ENCODE measurements at regions not wholly inside any gene's neighbourhood (a gene's known extent, or its start where the extent isn't known, plus 50 kb on each side); places are given as distances from the start of the nearest gene placed in this dataset.

DNA sequence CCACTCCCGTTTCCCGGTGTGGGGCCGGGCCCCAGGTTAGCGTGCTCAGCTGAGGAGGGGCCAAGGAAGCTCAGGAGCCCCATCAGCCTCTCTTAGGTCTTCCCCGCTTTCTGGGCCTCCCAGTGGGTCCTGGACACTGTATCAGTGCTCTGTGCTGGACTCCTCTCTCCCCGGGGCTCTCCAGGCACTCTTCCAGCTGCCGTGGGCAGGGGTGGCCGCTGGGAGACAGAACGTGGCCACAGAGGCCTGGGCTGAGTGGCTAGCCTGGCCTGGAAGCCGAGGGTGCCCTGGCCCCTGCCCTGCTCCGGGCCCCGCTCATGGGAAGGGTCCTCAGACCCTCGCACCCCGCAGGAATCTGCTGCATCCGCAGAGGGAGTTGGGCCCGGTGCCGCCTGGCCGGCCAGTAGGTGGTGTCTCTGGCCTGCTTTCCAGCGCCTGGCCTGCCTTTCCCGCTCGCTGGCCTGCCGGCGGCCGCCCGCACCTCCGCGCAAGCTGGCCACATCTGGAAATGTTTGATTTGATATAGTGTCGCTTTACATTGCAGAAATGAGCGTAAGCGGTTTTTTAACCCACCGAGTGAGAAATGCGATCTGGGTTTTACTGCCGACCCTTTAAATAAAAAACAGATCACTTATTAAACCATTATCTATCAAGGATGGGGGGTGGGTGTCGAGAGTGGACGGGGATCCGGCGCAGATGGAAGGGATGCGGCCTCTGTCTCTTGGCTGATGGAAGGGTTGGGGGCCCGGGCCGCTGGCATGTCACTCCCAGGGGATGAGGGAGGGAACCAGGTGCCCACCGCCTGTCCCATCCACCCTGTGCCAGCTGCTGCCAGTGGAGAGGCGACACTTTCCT, 74.4 kb upstream of the TTC34 start:
- no peak overlapping the region for H2BK12ac ChIP-seq (ENCODE audit: low read depth, low read length)
- no peak overlapping the region for H2BK15ac ChIP-seq (ENCODE audit: low read length)
- no peak overlapping the region for H3K27ac ChIP-seq (ENCODE audit: low read depth, low read length)
- H3K4me3 ChIP-seq (ENCODE audit: extremely low read depth in 1 of 4, insufficient read depth in 2 of 4, low read depth in 3 of 4, low read length in 4 of 4) = no peak overlapping the region
- no peaks in the 10 kb centered on the region for H3K23me2 ChIP-seq (ENCODE audit: low read depth, low read length)
- H3K14ac ChIP-seq (ENCODE audit: insufficient read length) = no peak overlapping the region
- no peaks in the 10 kb centered on the region for H3K79me2 ChIP-seq (ENCODE audit: control insufficient read depth in 1 of 2, insufficient read depth in 2 of 2, low read length in 2 of 2)
- H4K5ac ChIP-seq (ENCODE audit: insufficient read length, low read depth, low read length) = no peak overlapping the region
- no peak overlapping the region for H3K4ac ChIP-seq (replicated peaks; ENCODE audit: insufficient read length, low read depth, low read length)
- no peak for DNase-seq (ENCODE audit: low read depth in 1 of 2, low spot score in 2 of 2)
- H3K9me3 ChIP-seq (ENCODE audit: insufficient read depth in 2 of 2, low read depth in 1 of 2, low read length in 1 of 2) = peaks cover 76 to 96% of the 10 kb centered on the region in 2 experiments
- no peak overlapping the region for H2BK120ac ChIP-seq (replicated peaks; ENCODE audit: low read depth, low read length)
- peak overlapping the region; percentile 25; the same call in 1 of the 2 replicates for H4K8ac ChIP-seq (ENCODE audit: extremely low read depth, insufficient read depth, low read length)
- no peak for FAIRE-seq
- no peak overlapping the region for H3K18ac ChIP-seq (ENCODE audit: extremely low read depth, low read length)
- no peaks in the 10 kb centered on the region for H4K20me1 ChIP-seq (replicated peaks in 1 of 2; ENCODE audit: control insufficient read depth in 1 of 2, insufficient read depth in 2 of 2, low read length in 2 of 2)
- no peak overlapping the region for H4K91ac ChIP-seq (replicated peaks; ENCODE audit: insufficient read length, low read length)
- H2BK5ac ChIP-seq (ENCODE audit: low read depth, low read length) = no peak overlapping the region
- H3K4me2 ChIP-seq (ENCODE audit: insufficient read depth in 1 of 2, low read depth in 2 of 2, low read length in 2 of 2) = no peak overlapping the region
- H3K79me1 ChIP-seq (ENCODE audit: low read depth, low read length) = no peaks in the 10 kb centered on the region
- ChIA-PET POLR2A (ENCODE audit: partially characterized antibody) (no interaction called here), CTCF (ENCODE audit: partially characterized antibody) (no interaction called here)
- no peak overlapping the region for H2AK5ac ChIP-seq (ENCODE audit: low read depth, low read length)
- no peak overlapping the region for H3K9ac ChIP-seq (replicated peaks in 1 of 4; ENCODE audit: extremely low read depth in 1 of 4, low read depth in 3 of 4, low read length in 3 of 4)
- TF ChIP-seq GTF2F1 (IDR thresholded peaks at IDR 0.05; ENCODE audit: borderline replicate concordance, low read depth, low read length) = no peak
- peak in 1 of 2 experiments; percentile 12; a peak in 1 of 4 replicates for TF ChIP-seq RAD21 (IDR thresholded peaks at IDR 0.05 in 1 of 2, conservative IDR thresholded peaks at IDR 0.05 in 1 of 2; ENCODE audit: low read depth in 2 of 2, low read length in 2 of 2)
- no peaks in the 10 kb centered on the region for H3K36me3 ChIP-seq (ENCODE audit: control insufficient read depth in 2 of 4, insufficient read depth in 4 of 4, low read length in 3 of 4)
- H2BK20ac ChIP-seq (ENCODE audit: low read length) = no peak overlapping the region
- H3K23ac ChIP-seq (ENCODE audit: insufficient read length) = no peak overlapping the region
- WGBS, 2 experiments (ENCODE audit: extremely low coverage in 1 of 2, insufficient coverage in 1 of 2, insufficient read length in 1 of 2, insufficient replicate concordance in 2 of 2, low coverage in 1 of 2, low lambda C conversion rate in 2 of 2, missing lambda C conversion rate in 1 of 2) = 91% methylated on average over 28 of the region's 42 CpGs; no CpG with 5 or more reads in 1 of the 2 experiments
- H2AFZ ChIP-seq (ENCODE audit: low read length) = no peak overlapping the region
- no peaks in the 10 kb centered on the region for H3K27me3 ChIP-seq (replicated peaks in 1 of 4; ENCODE audit: control insufficient read depth in 3 of 4, extremely low read depth in 1 of 4, insufficient read depth in 3 of 4, low read length in 3 of 4)
- H3K4me1 ChIP-seq (replicated peaks in 1 of 4; ENCODE audit: control insufficient read depth in 3 of 4, insufficient read depth in 4 of 4, low read length in 3 of 4) = no peaks in the 10 kb centered on the region
- H3K56ac ChIP-seq (replicated peaks; ENCODE audit: insufficient read length, low read depth, low read length) = no peak overlapping the region
